T-helper 1 cell treated with Interleukin-12 subunit alpha and Interleukin-12 subunit beta and Interleukin-4 antibody, amounts not matched to agents 30 μg/mL and 1 μg/mL, for 36 hours (primary cell): ENCODE measurements at regions not wholly inside any gene's neighbourhood (a gene's known extent, or its start where the extent isn't known, plus 50 kb on each side); places are given as distances from the start of the nearest gene placed in this dataset.

Experiments used
- H3K27ac Mint-ChIP-seq: one replicate; pipeline ENCODE4 v1.8.0; 2021; ENCODE audit warnings: mild to moderate bottlenecking, mixed read lengths
- H3K27me3 Mint-ChIP-seq: one replicate; pipeline ENCODE4 v1.8.0; 2021; ENCODE audit warnings: low read depth, mixed read lengths
- H3K36me3 Mint-ChIP-seq: one replicate; pipeline ENCODE4 v1.8.0; 2021; ENCODE audit warnings: low read depth, mixed read lengths
- H3K4me1 Mint-ChIP-seq: one replicate; pipeline ENCODE4 v1.8.0; 2021; ENCODE audit warnings: low read depth, mixed read lengths
- H3K4me3 Mint-ChIP-seq: one replicate; pipeline ENCODE4 v1.8.0; 2021; ENCODE audit warnings: mild to moderate bottlenecking, moderate library complexity, mixed read lengths
- H3K9me3 Mint-ChIP-seq: one replicate; pipeline ENCODE4 v1.8.0; 2021; ENCODE audit warnings: mixed read lengths

DNA sequence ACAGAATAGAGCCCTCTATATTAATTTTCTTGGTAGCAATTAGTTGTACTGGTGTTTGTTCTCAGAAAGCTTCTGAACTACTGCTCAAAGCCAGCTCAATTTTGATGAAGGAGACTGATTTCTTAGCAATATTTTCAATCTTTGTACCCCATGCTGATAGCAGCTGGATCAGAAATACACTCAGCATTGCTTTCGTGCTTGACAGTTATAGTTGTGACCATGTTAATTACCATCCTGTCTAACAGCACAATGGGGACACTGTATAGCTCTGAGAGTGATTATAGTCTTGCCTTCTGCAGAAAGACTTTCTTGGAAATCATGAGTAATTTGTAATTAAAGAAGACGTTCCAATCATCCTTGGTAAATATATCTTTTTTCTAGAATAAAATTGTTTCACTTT lies 79.7 kb upstream of the GNPDA2 start:
- H3K4me1 Mint-ChIP-seq, result no peaks in the 10 kb centered on the region
- no peak overlapping the region for H3K4me3 Mint-ChIP-seq
- no peaks in the 10 kb centered on the region for H3K27me3 Mint-ChIP-seq
- H3K27ac Mint-ChIP-seq, result no peak overlapping the region
- H3K9me3 Mint-ChIP-seq, result no peaks in the 10 kb centered on the region
- H3K36me3 Mint-ChIP-seq, result no peaks in the 10 kb centered on the region

DNA sequence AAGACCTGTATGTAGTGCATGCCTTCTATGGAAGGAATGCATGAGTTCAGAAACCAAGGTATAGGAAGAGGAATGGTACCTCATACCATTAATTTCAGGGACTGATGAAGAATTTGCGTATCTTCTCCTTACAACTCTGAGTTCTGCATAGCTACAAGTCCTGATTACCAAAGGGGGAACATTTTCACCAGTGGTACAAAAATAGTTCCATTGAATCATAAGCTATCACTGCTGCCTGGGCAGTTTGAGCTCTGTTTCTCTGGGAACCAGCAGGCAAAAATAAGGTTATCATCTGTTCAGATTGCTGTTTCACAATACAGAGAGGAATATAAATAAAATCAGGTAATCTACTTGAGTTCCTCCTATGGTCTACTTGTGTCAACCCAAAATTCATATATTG lies 77.9 kb upstream of the GNPDA2 start:
- H3K9me3 Mint-ChIP-seq, result no peaks in the 10 kb centered on the region
- no peaks in the 10 kb centered on the region for H3K36me3 Mint-ChIP-seq
- H3K27me3 Mint-ChIP-seq, result no peaks in the 10 kb centered on the region
- H3K27ac Mint-ChIP-seq, result no peak overlapping the region
- H3K4me3 Mint-ChIP-seq, result no peak overlapping the region
- no peaks in the 10 kb centered on the region for H3K4me1 Mint-ChIP-seq

DNA sequence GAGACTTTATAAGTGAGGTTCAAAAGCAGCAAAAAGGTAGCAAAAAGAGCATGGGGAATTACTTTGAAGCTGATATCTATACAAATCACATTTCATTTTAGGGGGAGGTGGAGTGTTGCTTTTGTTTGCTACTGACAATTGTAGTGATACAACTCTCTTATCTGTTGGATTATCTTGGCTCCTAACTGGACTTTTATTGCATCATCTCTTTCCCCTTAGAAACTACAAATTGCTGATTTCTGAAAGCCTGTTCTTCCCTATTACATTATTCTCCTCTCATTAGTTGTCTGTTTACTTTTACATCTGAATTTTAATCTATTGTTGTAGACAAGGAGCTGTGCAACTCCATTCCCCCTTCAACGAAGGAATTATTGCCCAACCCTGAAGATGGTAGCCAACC lies 75.0 kb upstream of the GNPDA2 start:
- Mint-ChIP-seq H3K36me3 (no peaks in the 10 kb centered on the region), H3K4me3 (no peak overlapping the region), H3K27me3 (no peaks in the 10 kb centered on the region), H3K9me3 (peaks cover 7% of the 10 kb centered on the region), H3K27ac (no peak overlapping the region), H3K4me1 (no peaks in the 10 kb centered on the region)

DNA sequence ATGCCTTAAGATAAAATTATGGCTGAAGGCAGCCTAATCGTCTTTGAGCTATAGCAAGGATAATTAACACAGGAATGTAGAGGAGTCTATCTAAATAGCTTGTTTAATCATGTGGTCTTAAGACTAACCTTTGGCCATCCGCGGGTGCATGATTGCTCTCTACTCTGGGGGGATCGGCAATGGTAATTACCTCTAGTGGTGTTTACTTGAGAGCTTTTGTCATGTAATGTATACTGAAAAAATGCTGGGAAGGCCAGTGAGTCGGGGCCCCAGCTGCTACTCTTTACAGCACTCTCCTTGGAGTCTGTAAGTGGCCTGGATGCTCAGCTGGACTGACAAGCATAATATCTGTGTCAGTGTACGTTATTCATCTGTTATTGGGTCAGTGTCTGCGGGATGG lies 65.5 kb upstream of the GNPDA2 start:
- H3K36me3 Mint-ChIP-seq, result no peaks in the 10 kb centered on the region
- H3K4me3 Mint-ChIP-seq, result no peak overlapping the region
- H3K9me3 Mint-ChIP-seq, result no peaks in the 10 kb centered on the region
- no peaks in the 10 kb centered on the region for H3K27me3 Mint-ChIP-seq
- no peak overlapping the region for H3K27ac Mint-ChIP-seq
- H3K4me1 Mint-ChIP-seq, result no peaks in the 10 kb centered on the region

DNA sequence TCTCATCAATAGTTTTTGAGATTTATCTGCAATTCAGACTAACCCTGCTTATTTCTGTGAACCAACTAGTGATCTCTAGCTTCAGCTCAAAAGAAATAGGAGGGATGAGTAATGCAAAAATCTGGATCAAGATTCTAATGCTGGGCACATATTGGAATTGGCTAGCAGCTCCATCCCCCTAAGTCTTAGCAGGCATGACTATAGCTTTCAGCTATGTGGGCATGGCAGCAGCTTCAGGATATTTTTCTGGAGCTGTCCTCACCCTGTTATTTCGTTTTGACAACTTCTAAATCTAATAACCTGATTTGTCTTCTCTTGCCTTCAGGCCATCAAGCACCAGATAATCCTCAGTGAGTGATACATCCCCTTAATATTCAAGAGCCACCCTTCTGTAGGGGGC lies 50.8 kb upstream of the GNPDA2 start:
- no peaks in the 10 kb centered on the region for H3K36me3 Mint-ChIP-seq
- no peaks in the 10 kb centered on the region for H3K4me1 Mint-ChIP-seq
- H3K4me3 Mint-ChIP-seq, result no peak overlapping the region
- no peak overlapping the region for H3K27ac Mint-ChIP-seq
- H3K9me3 Mint-ChIP-seq, result peaks cover 11% of the 10 kb centered on the region
- H3K27me3 Mint-ChIP-seq, result no peaks in the 10 kb centered on the region
